T-helper 2 cell treated with Interferon-gamma antibody and Interleukin-4, amounts not matched to agents 100 ng/mL and 5 ng/mL, for 36 hours (primary cell): ENCODE measurements at regions not wholly inside any gene's neighbourhood (a gene's known extent, or its start where the extent isn't known, plus 50 kb on each side); places are given as distances from the start of the nearest gene placed in this dataset.

ENCODE experiments used
- intact Hi-C: fragments of 100-400 bp; cut with micrococcal nuclease; formaldehyde crosslinking; loops from one replicate; pipeline ENCODE4 v1.15.1; 2023

DNA sequence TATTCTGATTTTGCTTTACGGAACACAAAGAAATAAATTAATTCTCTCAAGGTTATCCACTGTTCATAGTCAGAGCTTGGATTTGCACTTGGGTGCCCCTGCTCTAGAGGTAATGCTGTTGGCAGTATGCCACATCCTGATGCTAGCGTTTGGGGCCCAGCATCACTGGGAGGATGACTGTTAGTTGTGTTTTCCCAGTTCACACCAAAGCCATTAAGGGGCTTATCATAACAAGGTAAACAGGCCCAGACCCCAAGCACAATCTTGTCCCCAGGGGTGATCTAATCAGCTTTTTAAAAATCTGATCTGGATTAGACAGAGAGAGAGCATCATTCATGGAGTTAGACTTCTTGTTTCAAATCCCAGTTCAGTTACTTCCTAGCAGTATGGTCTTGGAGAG lies 60.2 kb upstream of the PBX1 start:
- intact Hi-C loops = no loop called here

DNA sequence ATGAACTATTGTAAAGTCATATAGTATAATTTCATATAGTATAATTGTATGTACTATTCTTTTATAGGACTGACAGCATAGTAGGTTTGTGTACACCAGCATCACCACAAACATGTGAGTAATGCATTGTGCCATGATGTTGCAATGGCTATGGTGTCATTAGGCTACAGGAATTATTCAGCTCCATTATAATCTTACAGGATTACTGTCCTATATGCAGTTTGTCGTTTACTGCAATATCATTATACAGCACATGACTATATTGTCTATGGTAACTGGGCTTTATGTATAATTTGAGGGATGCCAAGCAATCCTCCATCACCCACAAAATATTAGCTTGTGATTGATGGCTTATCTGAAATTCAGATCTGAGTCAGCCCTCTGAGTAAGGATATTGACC lies 54.2 kb upstream of the PBX1 start:
- intact Hi-C loops = loop anchor here (5.0 kb wide), 1 partner anchor 653 kb away; no protein-coding TSS in a partner anchor
